Smooth muscle cell (in vitro differentiated cells): ENCODE measurements at regions not wholly inside any gene's neighbourhood (a gene's known extent, or its start where the extent isn't known, plus 50 kb on each side); places are given as distances from the start of the nearest gene placed in this dataset.

ENCODE experiments used
- DNase-seq: peaks from one replicate; lab custom pipeline; 2025; ENCODE audit not compliant: unreplicated experiment; lab: John Stamatoyannopoulos, UW
- H2AFZ ChIP-seq: fragments of 200-600 bp; sonication (generic); 2 replicates; pipeline ENCODE4 v1.6.0; 2016; ENCODE audit warnings: antibody characterized with exemption, low read depth, mild to moderate bottlenecking
- H3F3A ChIP-seq: fragments of 200-600 bp; sonication (generic); 2 replicates; pipeline ENCODE4 v1.6.0; 2017; ENCODE audit warnings: antibody characterized with exemption, low read depth
- H3K27ac ChIP-seq: fragments of 200-600 bp; sonication (generic); 2 replicates; pipeline ENCODE4 v1.5.1; 2016; ENCODE audit warnings: low read depth, mild to moderate bottlenecking
- H3K27me3 ChIP-seq: fragments of 200-600 bp; sonication (generic); 2 replicates; pipeline ENCODE4 v1.6.1; 2016; ENCODE audit warnings: low read depth, mild to moderate bottlenecking
- H3K36me3 ChIP-seq: fragments of 200-600 bp; sonication (generic); 2 replicates; pipeline ENCODE4 v1.5.1; 2016; ENCODE audit warnings: low read depth
- H3K4me1 ChIP-seq: fragments of 200-600 bp; sonication (generic); 2 replicates; pipeline ENCODE4 v1.5.1; 2016; ENCODE audit warnings: low read depth
- H3K4me2 ChIP-seq: fragments of 200-600 bp; sonication (generic); 2 replicates; pipeline ENCODE4 v1.6.0; 2016; ENCODE audit warnings: mild to moderate bottlenecking
- H3K4me3 ChIP-seq: fragments of 200-600 bp; sonication (generic); 2 replicates; pipeline ENCODE4 v1.5.1; 2016; ENCODE audit warnings: mild to moderate bottlenecking
- H3K79me2 ChIP-seq: fragments of 200-600 bp; sonication (generic); 2 replicates; pipeline ENCODE4 v1.6.0; 2016; ENCODE audit warnings: low read depth, mild to moderate bottlenecking
- H3K9ac ChIP-seq: fragments of 200-600 bp; sonication (generic); 2 replicates; pipeline ENCODE4 v1.6.0; 2016; ENCODE audit warnings: low read depth
- H3K9me3 ChIP-seq: fragments of 200-600 bp; sonication (generic); replicated peaks from 2 replicates; pipeline ENCODE4 v1.5.1; 2016; ENCODE audit warnings: low read depth
- H4K20me1 ChIP-seq: fragments of 200-600 bp; sonication (generic); 2 replicates; pipeline ENCODE4 v1.6.0; 2016; ENCODE audit warnings: low read depth
- WGBS: methylation state at CpG from one replicate; pipeline ENCODE4 v1.1.7; 2016; ENCODE audit warnings: low lambda C conversion rate; 5-methylcytosine and 5-hydroxymethylcytosine counted together
- TF ChIP-seq, protein P1 (sequence below): fragments of 200-600 bp; sonication (generic); IDR thresholded peaks from 2 replicates; pipeline ENCODE4 v1.5.1; 2017; ENCODE audit warnings: borderline replicate concordance, mild to moderate bottlenecking, antibody characterized with exemption; ENCODE audit not compliant: insufficient read depth, poor library complexity, severe bottlenecking

- Histone ChIP-seq H3K36me3 (no peaks in the 10 kb centered on the region), H3F3A (no peaks in the 10 kb centered on the region), H3K4me1 (no peaks in the 10 kb centered on the region), H3K79me2 (no peaks in the 10 kb centered on the region), H3K4me2 (peak overlapping the region; percentile 29), H3K27ac (no peak overlapping the region), H2AFZ (peak overlapping the region; percentile 46), H3K9me3 (no peaks in the 10 kb centered on the region), H4K20me1 (no peaks in the 10 kb centered on the region), H3K9ac (no peak overlapping the region), H3K4me3 (no peak overlapping the region), H3K27me3 (no peaks in the 10 kb centered on the region)
- DNase-seq: no peak
- 58% methylated on average over 3 of the region's 3 CpGs for WGBS
- TF ChIP-seq, protein P1, sequence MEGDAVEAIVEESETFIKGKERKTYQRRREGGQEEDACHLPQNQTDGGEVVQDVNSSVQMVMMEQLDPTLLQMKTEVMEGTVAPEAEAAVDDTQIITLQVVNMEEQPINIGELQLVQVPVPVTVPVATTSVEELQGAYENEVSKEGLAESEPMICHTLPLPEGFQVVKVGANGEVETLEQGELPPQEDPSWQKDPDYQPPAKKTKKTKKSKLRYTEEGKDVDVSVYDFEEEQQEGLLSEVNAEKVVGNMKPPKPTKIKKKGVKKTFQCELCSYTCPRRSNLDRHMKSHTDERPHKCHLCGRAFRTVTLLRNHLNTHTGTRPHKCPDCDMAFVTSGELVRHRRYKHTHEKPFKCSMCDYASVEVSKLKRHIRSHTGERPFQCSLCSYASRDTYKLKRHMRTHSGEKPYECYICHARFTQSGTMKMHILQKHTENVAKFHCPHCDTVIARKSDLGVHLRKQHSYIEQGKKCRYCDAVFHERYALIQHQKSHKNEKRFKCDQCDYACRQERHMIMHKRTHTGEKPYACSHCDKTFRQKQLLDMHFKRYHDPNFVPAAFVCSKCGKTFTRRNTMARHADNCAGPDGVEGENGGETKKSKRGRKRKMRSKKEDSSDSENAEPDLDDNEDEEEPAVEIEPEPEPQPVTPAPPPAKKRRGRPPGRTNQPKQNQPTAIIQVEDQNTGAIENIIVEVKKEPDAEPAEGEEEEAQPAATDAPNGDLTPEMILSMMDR: no peak
Measured at GRCh38 chr2:23269747-23270146, 115.2 kb upstream of the KLHL29 start.

DNA sequence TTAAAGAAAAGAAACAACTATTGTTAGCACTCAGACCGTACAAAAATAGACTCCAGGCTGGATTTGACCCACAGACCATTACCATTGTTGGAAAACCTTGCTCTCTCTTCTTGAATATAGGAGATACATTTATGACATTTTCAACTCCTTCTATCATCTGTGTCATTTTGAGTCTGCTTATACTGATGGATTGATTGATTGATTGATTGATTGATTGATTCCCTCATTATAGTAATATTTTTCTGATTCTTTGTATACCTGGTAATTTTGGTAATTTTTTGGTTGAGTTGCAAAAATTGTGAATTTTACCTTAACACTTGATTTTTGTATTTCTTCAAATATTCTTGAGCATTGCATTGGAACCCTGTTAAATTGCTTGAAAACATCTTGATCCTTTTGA is 114.2 kb upstream of the KLHL29 start:
- no peak overlapping the region for H3K4me2 ChIP-seq

GRCh38 chr2:23271230-23271629 is 113.7 kb upstream of the KLHL29 start:
- Histone ChIP-seq H3F3A (no peaks in the 10 kb centered on the region), H3K79me2 (no peaks in the 10 kb centered on the region), H3K9me3 (no peaks in the 10 kb centered on the region), H3K4me2 (no peak overlapping the region), H2AFZ (no peak overlapping the region), H3K36me3 (no peaks in the 10 kb centered on the region), H3K27me3 (no peaks in the 10 kb centered on the region), H3K9ac (no peak overlapping the region), H3K27ac (no peak overlapping the region), H4K20me1 (no peaks in the 10 kb centered on the region), H3K4me3 (no peak overlapping the region), H3K4me1 (no peaks in the 10 kb centered on the region)
- DNase-seq: no peak
- WGBS: 96% methylated on average over 4 of the region's 4 CpGs
- TF ChIP-seq, protein P1: no peak

More for the DNA sequence above, 114.2 kb upstream of the KLHL29 start:
- Histone ChIP-seq H4K20me1 (no peaks in the 10 kb centered on the region), H3K79me2 (no peaks in the 10 kb centered on the region), H3K4me3 (no peak overlapping the region), H3K9ac (no peak overlapping the region), H3K27me3 (no peaks in the 10 kb centered on the region), H3K36me3 (no peaks in the 10 kb centered on the region), H3K27ac (no peak overlapping the region), H2AFZ (no peak overlapping the region), H3K9me3 (no peaks in the 10 kb centered on the region), H3F3A (no peaks in the 10 kb centered on the region), H3K4me1 (no peaks in the 10 kb centered on the region)
- TF ChIP-seq, protein P1: no peak
- WGBS: 100% methylated on average over 1 of the region's 1 CpG
- no peak for DNase-seq

DNA sequence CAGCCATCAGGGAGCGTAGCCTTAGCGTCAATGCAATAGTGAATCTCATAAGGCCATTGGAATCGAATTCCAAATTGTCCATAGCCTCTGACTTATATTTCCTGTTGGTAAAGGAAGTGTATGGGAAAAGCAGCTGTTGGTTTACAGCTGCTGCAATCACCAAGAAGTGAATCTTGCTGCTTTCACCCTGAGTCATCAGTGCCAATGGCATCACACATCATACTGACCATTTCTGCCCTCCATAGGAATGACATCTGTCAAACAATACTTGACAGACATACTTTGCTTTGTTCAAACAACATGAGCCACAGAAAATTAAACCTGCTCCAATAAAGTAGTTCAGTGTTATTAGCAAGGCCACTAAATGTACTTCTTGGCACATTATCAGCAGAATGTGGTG is 111.2 kb upstream of the KLHL29 start:
- H3K36me3 ChIP-seq: no peaks in the 10 kb centered on the region
- H3K79me2 ChIP-seq: no peaks in the 10 kb centered on the region
- TF ChIP-seq, protein P1: no peak
- H3K27ac ChIP-seq: no peak overlapping the region
- H2AFZ ChIP-seq: no peak overlapping the region
- no peak overlapping the region for H3K9ac ChIP-seq
- no peaks in the 10 kb centered on the region for H3K27me3 ChIP-seq
- H3K4me3 ChIP-seq: no peak overlapping the region
- H3K4me2 ChIP-seq: no peak overlapping the region
- 100% methylated on average over 3 of the region's 3 CpGs for WGBS
- DNase-seq: no peak
- no peaks in the 10 kb centered on the region for H3K4me1 ChIP-seq
- no peaks in the 10 kb centered on the region for H4K20me1 ChIP-seq
- H3K9me3 ChIP-seq: no peaks in the 10 kb centered on the region
- no peaks in the 10 kb centered on the region for H3F3A ChIP-seq
